GM23248 (cell line): ENCODE measurements at regions not wholly inside any gene's neighbourhood (a gene's known extent, or its start where the extent isn't known, plus 50 kb on each side); places are given as distances from the start of the nearest gene placed in this dataset.
"Not testable (repeated sequence)": the region's sequence is repeated elsewhere in the genome, so short reads cannot be mapped to it uniquely, and the experiment has no call there.

ENCODE experiments used
- DNase-seq: peaks from one replicate; pipeline ENCODE4 v3.0.0-alpha.2; 2015
- H2AFZ ChIP-seq: fragments of 200-600 bp; sonication (generic); 2 replicates; pipeline ENCODE4 v1.6.1; 2016; ENCODE audit warnings: antibody characterized with exemption
- H3F3A ChIP-seq: fragments of 200-600 bp; sonication (generic); 2 replicates; pipeline ENCODE4 v1.6.1; 2016; ENCODE audit warnings: mild to moderate bottlenecking, antibody characterized with exemption, mixed run types; ENCODE audit not compliant: insufficient read depth
- H3K27ac ChIP-seq: fragments of 200-600 bp; sonication (generic); 2 replicates; pipeline ENCODE4 v1.5.1; 2016; ENCODE audit warnings: mild to moderate bottlenecking
- H3K27me3 ChIP-seq: fragments of 200-600 bp; sonication (generic); replicated peaks from 2 replicates; pipeline ENCODE4 v1.6.1; 2016; ENCODE audit warnings: mild to moderate bottlenecking; ENCODE audit not compliant: insufficient read depth
- H3K36me3 ChIP-seq: fragments of 200-600 bp; sonication (generic); 2 replicates; pipeline ENCODE4 v1.6.1; 2016; ENCODE audit warnings: low read depth, mild to moderate bottlenecking
- H3K4me1 ChIP-seq: fragments of 200-600 bp; sonication (generic); 2 replicates; pipeline ENCODE4 v1.6.1; 2016; ENCODE audit warnings: mild to moderate bottlenecking; ENCODE audit not compliant: insufficient read depth
- H3K4me2 ChIP-seq: fragments of 200-600 bp; sonication (generic); one replicate; pipeline ENCODE4 v1.6.1; 2016; ENCODE audit warnings: mild to moderate bottlenecking; ENCODE audit not compliant: unreplicated experiment
- H3K4me3 ChIP-seq: fragments of 200-600 bp; sonication (generic); 2 replicates; pipeline ENCODE4 v1.5.1; 2016; ENCODE audit warnings: mild to moderate bottlenecking
- H3K79me2 ChIP-seq: fragments of 200-600 bp; sonication (generic); 2 replicates; pipeline ENCODE4 v1.6.1; 2016; ENCODE audit warnings: mild to moderate bottlenecking; ENCODE audit not compliant: insufficient read depth
- H3K9ac ChIP-seq: fragments of 200-600 bp; sonication (generic); 2 replicates; pipeline ENCODE4 v1.6.1; 2016; ENCODE audit warnings: mild to moderate bottlenecking
- H3K9me2 ChIP-seq: fragments of 200-600 bp; sonication (generic); 2 replicates; pipeline ENCODE4 v1.6.1; 2016; ENCODE audit warnings: mixed run types, mild to moderate bottlenecking, moderate library complexity; ENCODE audit not compliant: insufficient read depth
- H3K9me3 ChIP-seq: fragments of 200-600 bp; sonication (generic); one replicate; pipeline ENCODE4 v1.6.1; 2017; ENCODE audit warnings: low read depth
- H4K20me1 ChIP-seq: fragments of 200-600 bp; sonication (generic); 2 replicates; pipeline ENCODE4 v1.6.0; 2016; ENCODE audit not compliant: insufficient read depth
- EZH2 ChIP-seq: fragments of 200-600 bp; sonication (generic); IDR thresholded peaks from 2 replicates; pipeline ENCODE4 v1.6.1; 2018; ENCODE audit warnings: antibody characterized with exemption, mild to moderate bottlenecking; ENCODE audit not compliant: insufficient read depth, poor library complexity, severe bottlenecking
- EZH2phosphoT487 ChIP-seq: fragments of 200-600 bp; sonication (generic); IDR thresholded peaks from 2 replicates; pipeline ENCODE4 v1.6.1; 2018; ENCODE audit warnings: antibody characterized with exemption, moderate library complexity, mild to moderate bottlenecking, low read depth; ENCODE audit not compliant: insufficient read depth
- WGBS, 2 experiments: methylation state at CpG; one replicate each; pipeline ENCODE4 v1.1.6; 2015 to 2017; ENCODE audit warnings: low lambda C conversion rate in 2 of 2, low coverage in 1 of 2; ENCODE audit errors: missing lambda C conversion rate in 2 of 2; 5-methylcytosine and 5-hydroxymethylcytosine counted together
- in situ Hi-C: fragments of 300-500 bp; cut with MboI; formaldehyde crosslinking; loops from 2 replicates; pipeline ENCODE4 v1.15.0; 2020

DNA sequence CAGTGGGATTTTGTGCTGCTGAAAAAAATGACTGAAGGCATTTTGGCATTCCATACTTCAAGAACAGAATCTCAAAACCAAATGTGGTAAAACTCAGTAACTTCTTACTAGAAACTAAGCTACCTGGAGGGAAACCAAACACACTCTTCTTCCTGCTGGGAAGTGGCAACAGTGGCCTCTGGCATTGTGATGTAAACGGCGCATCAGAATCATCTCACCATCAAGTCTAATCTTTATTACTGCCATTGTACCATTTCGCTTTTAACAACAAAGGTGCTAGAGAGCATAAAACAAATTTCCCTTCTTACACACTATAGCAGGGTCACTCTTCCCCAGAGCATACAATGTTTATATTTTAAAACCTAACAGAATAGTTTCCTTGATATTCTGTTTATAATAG, 101.6 kb upstream of the CEP162 start:
- Histone ChIP-seq H3F3A (no peaks in the 10 kb centered on the region), H3K27ac (no peak overlapping the region), H3K4me3 (no peak overlapping the region), H3K79me2 (no peaks in the 10 kb centered on the region), H3K9ac (no peak overlapping the region), H2AFZ (no peak overlapping the region), H3K27me3 (no peaks in the 10 kb centered on the region), H3K4me1 (no peaks in the 10 kb centered on the region), H3K9me2 (no peaks in the 10 kb centered on the region), H3K4me2 (no peak overlapping the region), H4K20me1 (no peaks in the 10 kb centered on the region), H3K36me3 (no peaks in the 10 kb centered on the region), H3K9me3 (no peaks in the 10 kb centered on the region)
- TF ChIP-seq EZH2 (no peak), EZH2phosphoT487 (no peak)
- in situ Hi-C loops, result no loop called here
- 95 to 98% methylated on average over 3 of the region's 3 CpGs for WGBS, 2 experiments
- no peak for DNase-seq

DNA sequence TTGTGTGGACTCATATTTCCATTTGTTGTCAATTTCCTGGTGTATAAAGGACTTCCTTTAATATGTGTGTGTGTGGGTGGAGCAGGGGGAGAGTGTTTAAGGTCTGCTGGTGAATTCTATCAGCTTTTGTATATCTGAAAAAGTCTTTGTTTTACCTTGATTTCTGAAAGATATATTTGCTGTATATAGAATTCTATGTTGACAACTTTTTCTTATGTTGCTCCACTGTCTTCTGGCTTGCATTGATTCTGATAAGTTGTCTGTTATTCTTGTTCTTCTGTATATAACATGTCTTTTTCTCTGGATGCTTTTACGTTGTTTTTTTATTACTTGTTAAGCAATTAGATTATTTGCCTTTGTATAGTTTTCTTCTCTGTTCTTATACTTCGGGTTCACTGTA, 90.0 kb upstream of the CEP162 start:
- Histone ChIP-seq H3K27ac (no peak overlapping the region), H3K9me2 (no peaks in the 10 kb centered on the region), H3K9me3 (no peaks in the 10 kb centered on the region), H3F3A (no peaks in the 10 kb centered on the region), H3K9ac (no peak overlapping the region), H3K79me2 (no peaks in the 10 kb centered on the region), H4K20me1 (no peaks in the 10 kb centered on the region), H3K27me3 (no peaks in the 10 kb centered on the region), H3K4me3 (no peak overlapping the region), H2AFZ (no peak overlapping the region), H3K4me2 (no peak overlapping the region), H3K36me3 (no peaks in the 10 kb centered on the region), H3K4me1 (no peaks in the 10 kb centered on the region)
- 43 to 49% methylated on average over 2 of the region's 2 CpGs for WGBS, 2 experiments
- in situ Hi-C loops, result no loop called here
- no peak for TF ChIP-seq EZH2phosphoT487
- no peak for TF ChIP-seq EZH2
- DNase-seq, result no peak

DNA sequence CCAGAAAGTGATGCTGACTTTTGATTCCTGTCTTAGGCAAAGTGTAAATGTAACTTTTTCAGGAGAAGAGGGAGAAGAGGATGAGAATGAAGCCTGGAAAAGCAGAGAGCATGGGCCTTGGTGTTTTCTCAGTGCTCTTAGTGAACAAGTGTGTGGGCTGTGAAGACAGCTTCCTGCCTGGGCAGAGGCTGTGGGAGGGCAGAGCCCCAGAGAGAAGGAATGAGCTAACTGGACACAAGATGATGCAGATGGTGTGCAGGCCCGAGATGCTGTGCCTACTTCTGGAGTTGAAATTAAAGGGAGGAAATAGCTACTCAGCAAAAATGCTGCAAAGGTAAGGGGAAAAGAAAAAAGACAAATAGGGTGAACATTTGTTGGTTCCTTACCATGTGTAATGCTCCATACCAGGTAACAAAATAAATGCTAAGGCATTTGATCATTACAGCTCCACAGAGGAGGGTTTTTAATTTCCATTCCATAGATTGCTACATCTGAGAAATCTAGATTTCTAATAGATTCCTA, 87.0 kb upstream of the CEP162 start:
- Histone ChIP-seq H3F3A (no peaks in the 10 kb centered on the region), H3K27ac (no peak overlapping the region), H3K4me2 (no peak overlapping the region), H3K9me3 (no peaks in the 10 kb centered on the region), H2AFZ (peak overlapping the region; percentile 50), H3K79me2 (no peaks in the 10 kb centered on the region), H3K27me3 (no peaks in the 10 kb centered on the region), H4K20me1 (no peaks in the 10 kb centered on the region), H3K9me2 (no peaks in the 10 kb centered on the region), H3K4me3 (no peak overlapping the region), H3K36me3 (no peaks in the 10 kb centered on the region), H3K9ac (no peak overlapping the region), H3K4me1 (peaks cover 2% of the 10 kb centered on the region; the same call in 1 of the 2 replicates)
- TF ChIP-seq EZH2phosphoT487, result no peak
- TF ChIP-seq EZH2, result no peak
- in situ Hi-C loops, result no loop called here
- DNase-seq, result peak; percentile 33
- WGBS, 2 experiments, result 0 to 7% methylated on average over 1 of the region's 1 CpG

DNA sequence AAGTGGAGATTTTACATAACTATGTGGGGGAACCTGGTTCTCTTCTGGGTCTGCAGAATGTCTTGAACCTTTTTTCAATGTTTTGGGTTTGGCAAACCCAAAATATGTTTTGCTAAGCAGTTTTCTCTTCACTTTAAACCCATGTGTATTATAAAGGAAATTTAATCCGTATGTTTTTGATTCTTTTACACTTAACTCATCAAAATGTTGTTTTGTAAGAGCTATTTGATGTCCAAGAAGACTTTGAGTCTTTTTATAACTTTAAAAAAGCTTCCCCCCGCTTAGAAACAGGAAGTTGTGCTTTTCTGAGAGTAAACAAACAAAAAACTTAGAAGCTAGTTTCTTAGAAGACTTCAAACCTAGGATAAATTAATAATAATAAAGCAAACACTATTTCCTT, 81.9 kb upstream of the CEP162 start:
- Histone ChIP-seq H3K27ac (no peak overlapping the region), H4K20me1 (no peaks in the 10 kb centered on the region), H3K4me2 (no peak overlapping the region), H3K79me2 (no peaks in the 10 kb centered on the region), H2AFZ (peak overlapping the region; percentile 34), H3K9ac (no peak overlapping the region), H3F3A (no peaks in the 10 kb centered on the region), H3K9me3 (no peaks in the 10 kb centered on the region), H3K9me2 (0 out of 2 replicates have a peak, but pooled peaks cover 3% of the 10 kb centered on the region), H3K4me3 (no peak overlapping the region), H3K27me3 (no peaks in the 10 kb centered on the region), H3K4me1 (peaks cover 6% of the 10 kb centered on the region; the same call in 1 of the 2 replicates), H3K36me3 (no peaks in the 10 kb centered on the region)
- 2 to 7% methylated on average over 2 of the region's 2 CpGs for WGBS, 2 experiments
- DNase-seq, result peak; percentile 1
- in situ Hi-C loops, result no loop called here
- TF ChIP-seq EZH2phosphoT487 (no peak), EZH2 (no peak)

DNA sequence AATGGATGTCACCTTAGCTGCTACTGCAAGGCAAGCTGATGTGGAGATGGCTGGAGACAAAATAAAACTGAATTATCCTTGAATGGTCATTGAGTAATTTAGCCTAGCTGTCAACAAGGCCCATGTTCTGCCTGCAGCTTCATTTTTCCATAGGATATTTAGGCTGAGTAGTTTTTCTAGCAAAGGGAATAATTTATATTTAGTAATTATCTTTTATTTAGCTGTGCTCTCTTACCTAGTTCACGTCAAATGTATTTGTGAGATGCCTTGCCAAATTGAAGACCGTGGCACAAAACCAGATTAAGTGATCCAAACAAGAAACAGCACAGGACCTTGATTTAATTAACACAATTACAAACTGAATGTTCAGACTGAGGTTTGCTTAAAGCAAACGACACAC, 77.4 kb upstream of the CEP162 start:
- Histone ChIP-seq H3K4me3 (no peak overlapping the region), H3K79me2 (no peaks in the 10 kb centered on the region), H3F3A (no peaks in the 10 kb centered on the region), H3K9ac (no peak overlapping the region), H3K27me3 (no peaks in the 10 kb centered on the region), H3K27ac (no peak overlapping the region), H4K20me1 (no peaks in the 10 kb centered on the region), H3K4me2 (no peak overlapping the region), H3K9me2 (0 out of 2 replicates have a peak, but pooled peaks cover 3% of the 10 kb centered on the region), H3K36me3 (no peaks in the 10 kb centered on the region), H3K4me1 (peaks cover 6% of the 10 kb centered on the region; the same call in 1 of the 2 replicates), H3K9me3 (no peaks in the 10 kb centered on the region), H2AFZ (no peak overlapping the region)
- in situ Hi-C loops, result no loop called here
- DNase-seq, result no peak
- TF ChIP-seq EZH2phosphoT487 (no peak), EZH2 (no peak)
- 24 to 39% methylated on average over 3 of the region's 3 CpGs for WGBS, 2 experiments

DNA sequence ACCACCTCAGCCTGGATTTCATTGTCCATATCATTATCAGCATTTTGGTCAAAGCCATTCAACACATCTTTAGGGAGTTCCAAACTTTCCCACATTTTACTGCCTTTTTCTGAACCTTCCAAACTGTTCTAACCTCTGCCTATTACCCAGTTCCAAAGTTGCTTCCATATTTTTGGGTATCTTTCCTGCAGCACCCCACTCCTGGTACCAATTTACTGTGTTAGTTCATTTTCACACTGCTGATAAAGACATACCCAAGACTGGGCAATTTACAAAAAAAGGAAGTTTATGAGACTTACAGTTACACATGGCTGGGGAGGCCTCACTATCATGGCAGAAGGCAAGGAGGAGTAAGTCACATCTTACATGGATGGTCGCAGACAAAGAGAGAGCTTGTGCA, 63.6 kb upstream of the CEP162 start:
- H3K9me2 ChIP-seq, in situ Hi-C loops, H3K27ac ChIP-seq, H3K4me2 ChIP-seq, H3F3A ChIP-seq, H2AFZ ChIP-seq, H4K20me1 ChIP-seq, H3K9me3 ChIP-seq, H3K27me3 ChIP-seq, H3K4me1 ChIP-seq, H3K79me2 ChIP-seq, DNase-seq, H3K36me3 ChIP-seq, H3K9ac ChIP-seq, H3K4me3 ChIP-seq: not testable (repeated sequence)
- 83 to 86% methylated on average over 1 of the region's 1 CpG for WGBS, 2 experiments
